Mesenchymal stem cell (in vitro differentiated cells and primary cell): ENCODE measurements at regions not wholly inside any gene's neighbourhood (a gene's known extent, or its start where the extent isn't known, plus 50 kb on each side); places are given as distances from the start of the nearest gene placed in this dataset.

ENCODE experiments used
- DNase-seq: peaks from one replicate; pipeline ENCODE4 v3.0.0-alpha.2; 2013
- H2AFZ ChIP-seq: one replicate; pipeline ENCODE4 v1.6.1; 2013; ENCODE audit warnings: low read depth, mild to moderate bottlenecking, control low read depth, inconsistent platforms, low read length, moderate library complexity
- H2AK5ac ChIP-seq: 2 replicates; pipeline ENCODE4 v1.6.1; 2013; ENCODE audit warnings: low read length, moderate library complexity, mild to moderate bottlenecking, inconsistent platforms; ENCODE audit not compliant: severe bottlenecking
- H2BK120ac ChIP-seq: one replicate; pipeline ENCODE4 v1.6.1; 2013; ENCODE audit warnings: low read depth, mild to moderate bottlenecking, inconsistent platforms, low read length, moderate library complexity
- H2BK12ac ChIP-seq, 2 experiments: one replicate each; pipeline ENCODE4 v1.6.1; 2013; ENCODE audit warnings: inconsistent platforms in 2 of 2, low read length in 2 of 2, mild to moderate bottlenecking in 2 of 2, moderate library complexity in 2 of 2, control low read depth in 1 of 2
- H2BK15ac ChIP-seq: one replicate; pipeline ENCODE4 v1.6.1; 2013; ENCODE audit warnings: mild to moderate bottlenecking, low read depth, inconsistent platforms; ENCODE audit not compliant: poor library complexity, severe bottlenecking
- H2BK5ac ChIP-seq: 2 replicates; pipeline ENCODE4 v1.6.1; 2013; ENCODE audit warnings: low read depth, mild to moderate bottlenecking, low read length, control low read depth, inconsistent platforms; ENCODE audit not compliant: poor library complexity, severe bottlenecking
- H3K14ac ChIP-seq, 2 experiments: one replicate each; pipeline ENCODE4 v1.6.1; 2013; ENCODE audit warnings: inconsistent platforms in 2 of 2, low read length in 2 of 2, control low read depth in 1 of 2, mild to moderate bottlenecking in 1 of 2, moderate library complexity in 1 of 2
- H3K18ac ChIP-seq, 2 experiments: one replicate each; pipeline ENCODE4 v1.6.1; 2013; ENCODE audit warnings: inconsistent platforms in 2 of 2, low read length in 2 of 2, control low read depth in 1 of 2, low read depth in 1 of 2, mild to moderate bottlenecking in 1 of 2
- H3K23ac ChIP-seq, 2 experiments: one replicate each; pipeline ENCODE4 v1.6.1; 2013; ENCODE audit warnings: inconsistent platforms in 2 of 2, low read length in 2 of 2, mild to moderate bottlenecking in 2 of 2, moderate library complexity in 2 of 2, control low read depth in 1 of 2
- H3K27ac ChIP-seq: 2 replicates; pipeline ENCODE4 v1.5.1; 2013; ENCODE audit warnings: mild to moderate bottlenecking, moderate library complexity, low read length, control low read depth, inconsistent platforms; ENCODE audit not compliant: poor library complexity, severe bottlenecking
- H3K27me3 ChIP-seq, 2 experiments: 2 replicates each; pipeline versions ENCODE4 v1.6.1 to v1.7.0; 2013; ENCODE audit warnings: low read length in 2 of 2, mild to moderate bottlenecking in 2 of 2, moderate library complexity in 2 of 2, control low read depth in 1 of 2, inconsistent platforms in 1 of 2; ENCODE audit not compliant: control insufficient read depth in 1 of 2, insufficient read depth in 1 of 2
- H3K36me3 ChIP-seq, 2 experiments: 2 replicates each; pipeline versions ENCODE4 v1.6.1 to v1.7.0; 2013; ENCODE audit warnings: low read length in 2 of 2, control low read depth in 1 of 2, inconsistent platforms in 1 of 2, low read depth in 1 of 2, mild to moderate bottlenecking in 1 of 2; ENCODE audit not compliant: insufficient read depth in 2 of 2, control insufficient read depth in 1 of 2
- H3K4ac ChIP-seq, 2 experiments: one replicate each; pipeline ENCODE4 v1.6.1; 2013; ENCODE audit warnings: inconsistent platforms in 2 of 2, low read length in 2 of 2, mild to moderate bottlenecking in 2 of 2, moderate library complexity in 2 of 2, control low read depth in 1 of 2, low read depth in 1 of 2
- H3K4me1 ChIP-seq: 2 replicates; pipeline ENCODE4 v1.6.1; 2013; ENCODE audit warnings: low read depth, low read length, control low read depth; ENCODE audit not compliant: control insufficient read depth, insufficient read depth
- H3K4me2 ChIP-seq: 2 replicates; pipeline ENCODE4 v1.6.1; 2013; ENCODE audit warnings: low read length, mild to moderate bottlenecking, inconsistent platforms; ENCODE audit not compliant: poor library complexity, severe bottlenecking
- H3K4me3 ChIP-seq, 2 experiments: 2 replicates each; pipeline versions ENCODE4 v1.5.1 to v1.7.0; 2013; ENCODE audit warnings: low read length in 2 of 2, mild to moderate bottlenecking in 2 of 2, control low read depth in 1 of 2, low read depth in 1 of 2; ENCODE audit not compliant: insufficient read depth in 1 of 2
- H3K79me1 ChIP-seq: replicated peaks from 2 replicates; pipeline ENCODE4 v1.6.1; 2013; ENCODE audit warnings: mild to moderate bottlenecking, control low read depth, low read length, inconsistent platforms; ENCODE audit not compliant: poor library complexity, severe bottlenecking
- H3K9ac ChIP-seq: 2 replicates; pipeline ENCODE4 v1.7.0; 2013; ENCODE audit warnings: mild to moderate bottlenecking, low read length, moderate library complexity
- H3K9me3 ChIP-seq: 2 replicates; pipeline ENCODE4 v1.7.0; 2013; ENCODE audit warnings: mild to moderate bottlenecking, low read length; ENCODE audit not compliant: control insufficient read depth
- H4K8ac ChIP-seq: one replicate; pipeline ENCODE4 v1.6.1; 2013; ENCODE audit warnings: inconsistent platforms, mild to moderate bottlenecking, low read length, moderate library complexity
- H4K91ac ChIP-seq: one replicate; pipeline ENCODE4 v1.6.1; 2013; ENCODE audit warnings: mild to moderate bottlenecking, low read length, inconsistent platforms
- WGBS: methylation state at CpG from one replicate; pipeline ENCODE4 v1.1.7; 2013; ENCODE audit warnings: mixed read lengths; 5-methylcytosine and 5-hydroxymethylcytosine counted together

GRCh38 chr4:175339100-175339707 is 421.0 kb downstream of the ADAM29 start:
- Histone ChIP-seq H3K18ac (no peak overlapping the region), H2BK12ac (no peak overlapping the region), H2AFZ (no peak overlapping the region), H2BK120ac (no peak overlapping the region), H2BK5ac (no peak overlapping the region), H3K9ac (no peak overlapping the region), H3K4me2 (no peak overlapping the region), H3K4me1 (no peaks in the 10 kb centered on the region), H2AK5ac (no peak overlapping the region), H3K4ac (no peak overlapping the region), H3K79me1 (no peaks in the 10 kb centered on the region), H4K8ac (no peak overlapping the region), H3K23ac (no peak overlapping the region), H3K14ac (no peak overlapping the region), H4K91ac (no peak overlapping the region), H3K4me3 (no peak overlapping the region), H2BK15ac (no peak overlapping the region), H3K27me3 (no peaks in the 10 kb centered on the region), H3K36me3 (no peaks in the 10 kb centered on the region), H3K27ac (no peak overlapping the region), H3K9me3 (peaks cover 4% of the 10 kb centered on the region)
- peak; percentile 53 for DNase-seq
- WGBS: 89% methylated on average over 1 of the region's 1 CpG

- H3K79me1 ChIP-seq: no peaks in the 10 kb centered on the region
- 65% methylated on average over 2 of the region's 2 CpGs for WGBS
- H3K4me2 ChIP-seq: no peak overlapping the region
Measured at GRCh38 chr4:175341203-175341755, 423.1 kb downstream of the ADAM29 start.

GRCh38 chr4:175346376-175346775 is 428.2 kb downstream of the ADAM29 start:
- no peak overlapping the region for H2BK12ac ChIP-seq
- H3K14ac ChIP-seq: no peak overlapping the region
- no peak for DNase-seq
- H3K4me2 ChIP-seq: no peak overlapping the region
- no peak overlapping the region for H2BK120ac ChIP-seq
- no peak overlapping the region for H2AFZ ChIP-seq
- H3K27ac ChIP-seq: no peak overlapping the region
- no peak overlapping the region for H2BK15ac ChIP-seq
- H3K9me3 ChIP-seq: peaks cover 10% of the 10 kb centered on the region
- H3K4ac ChIP-seq: no peak overlapping the region
- H2AK5ac ChIP-seq: no peak overlapping the region
- no peak overlapping the region for H3K18ac ChIP-seq
- no peak overlapping the region for H3K4me3 ChIP-seq
- H4K8ac ChIP-seq: no peak overlapping the region
- no peaks in the 10 kb centered on the region for H3K27me3 ChIP-seq
- no peak overlapping the region for H2BK5ac ChIP-seq
- no peaks in the 10 kb centered on the region for H3K4me1 ChIP-seq
- H4K91ac ChIP-seq: no peak overlapping the region
- WGBS: no CpG with 5 or more reads among the region's 2 CpGs
- H3K79me1 ChIP-seq: no peaks in the 10 kb centered on the region
- H3K9ac ChIP-seq: no peak overlapping the region
- H3K23ac ChIP-seq: no peak overlapping the region
- H3K36me3 ChIP-seq: no peaks in the 10 kb centered on the region

More at GRCh38 chr4:175341203-175341755, 423.1 kb downstream of the ADAM29 start:
- no peak overlapping the region for H3K27ac ChIP-seq
- H3K9ac ChIP-seq: no peak overlapping the region
- no peak overlapping the region for H3K14ac ChIP-seq
- no peak overlapping the region for H2BK5ac ChIP-seq
- H3K23ac ChIP-seq: no peak overlapping the region
- no peak overlapping the region for H3K18ac ChIP-seq
- no peak overlapping the region for H4K8ac ChIP-seq
- H3K4ac ChIP-seq: no peak overlapping the region
- no peak for DNase-seq
- no peak overlapping the region for H2BK120ac ChIP-seq
- no peak overlapping the region for H4K91ac ChIP-seq
- H3K27me3 ChIP-seq: no peaks in the 10 kb centered on the region
- H3K4me3 ChIP-seq: no peak overlapping the region
- no peaks in the 10 kb centered on the region for H3K36me3 ChIP-seq
- H2AFZ ChIP-seq: no peak overlapping the region
- H2BK12ac ChIP-seq: no peak overlapping the region
- no peak overlapping the region for H2AK5ac ChIP-seq
- peaks cover 10% of the 10 kb centered on the region for H3K9me3 ChIP-seq
- no peak overlapping the region for H2BK15ac ChIP-seq
- H3K4me1 ChIP-seq: no peaks in the 10 kb centered on the region

DNA sequence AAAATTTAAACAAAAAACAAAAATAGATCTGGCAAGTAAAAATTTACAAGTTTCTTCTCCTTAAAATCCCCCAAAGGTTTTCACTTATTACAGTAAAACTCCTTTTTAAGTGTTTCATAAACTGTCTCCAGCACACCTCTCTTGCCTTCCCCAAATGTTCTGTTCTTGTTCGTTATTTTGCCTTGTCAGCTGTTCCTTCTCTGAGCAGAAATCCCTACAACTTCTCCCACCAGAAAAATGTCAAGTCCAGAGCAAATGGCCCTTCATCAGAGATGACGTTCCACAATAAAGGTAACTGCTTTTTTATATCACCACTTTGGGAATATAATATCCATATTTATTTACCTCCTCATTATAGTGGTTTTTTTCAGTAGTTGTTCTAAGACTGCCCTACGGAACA is 432.1 kb downstream of the ADAM29 start:
- no peak overlapping the region for H3K14ac ChIP-seq
- H2BK15ac ChIP-seq: no peak overlapping the region
- H3K9me3 ChIP-seq: no peaks in the 10 kb centered on the region
- H4K91ac ChIP-seq: no peak overlapping the region
- no peak overlapping the region for H3K4me3 ChIP-seq
- H3K4ac ChIP-seq: no peak overlapping the region
- DNase-seq: no peak
- no peaks in the 10 kb centered on the region for H3K27me3 ChIP-seq
- no peak overlapping the region for H2AFZ ChIP-seq
- H2BK5ac ChIP-seq: no peak overlapping the region
- H3K79me1 ChIP-seq: no peaks in the 10 kb centered on the region
- no peak overlapping the region for H3K18ac ChIP-seq
- 63% methylated on average over 1 of the region's 3 CpGs for WGBS
- H3K9ac ChIP-seq: no peak overlapping the region
- no peak overlapping the region for H2BK12ac ChIP-seq
- H3K27ac ChIP-seq: no peak overlapping the region
- no peak overlapping the region for H3K23ac ChIP-seq
- H3K4me2 ChIP-seq: no peak overlapping the region
- no peak overlapping the region for H2BK120ac ChIP-seq
- no peaks in the 10 kb centered on the region for H3K36me3 ChIP-seq
- no peak overlapping the region for H2AK5ac ChIP-seq
- H4K8ac ChIP-seq: no peak overlapping the region
- H3K4me1 ChIP-seq: no peaks in the 10 kb centered on the region
